AG04449 (cell line): ENCODE measurements at regions not wholly inside any gene's neighbourhood (a gene's known extent, or its start where the extent isn't known, plus 50 kb on each side); places are given as distances from the start of the nearest gene placed in this dataset.

Source experiments
- CTCF ChIA-PET: fragments of 350-600 bp; formaldehyde crosslinking; extraction: SDS; loops from one replicate; lab custom pipeline; 2021; ENCODE audit warnings: antibody characterized with exemption; lab: Yijun Ruan, JAX
- POLR2A ChIA-PET: fragments of 400-600, 350-600 bp; formaldehyde crosslinking; extraction: SDS; loops from one replicate; lab custom pipeline; 2020; ENCODE audit warnings: antibody characterized with exemption, inconsistent platforms; lab: Yijun Ruan, JAX
- DNase-seq: peaks from one replicate; pipeline ENCODE4 v3.0.0-alpha.2; 2010; ENCODE audit warnings: low read depth, low spot score
- H3K4me3 ChIP-seq: 2 replicates; pipeline ENCODE4 v1.5.1; 2011; ENCODE audit warnings: low read depth, mild to moderate bottlenecking, control low read depth, low read length
- TF ChIP-seq, protein P1 (sequence below): IDR thresholded peaks from one replicate; pipeline ENCODE4 v1.5.1; 2011; ENCODE audit warnings: mild to moderate bottlenecking, moderate library complexity, low read length, control low read depth, inconsistent platforms; ENCODE audit not compliant: insufficient read depth; ENCODE audit errors: missing control alignments

DNA sequence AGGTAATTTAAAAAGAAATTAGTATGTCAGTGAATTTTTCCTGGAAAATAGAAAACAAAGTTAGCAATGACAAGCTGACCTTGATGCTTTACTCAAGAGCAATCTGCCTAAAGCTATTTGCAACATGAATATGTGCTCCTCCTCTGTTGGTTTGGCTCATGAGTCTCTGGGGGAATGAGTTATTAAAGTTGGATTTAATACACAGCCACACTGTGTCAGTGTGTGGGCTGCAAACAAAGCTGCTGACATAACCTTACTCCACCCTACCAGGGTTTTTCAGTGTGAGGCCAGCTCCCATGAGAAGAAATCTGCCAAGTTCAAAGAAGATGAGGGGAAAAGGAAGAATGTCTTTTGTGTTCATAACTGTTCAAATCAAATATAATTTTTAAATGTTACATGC lies 280.5 kb downstream of the TLL1 start:
- no peak for DNase-seq
- ChIA-PET CTCF (interaction anchor here (1.0 kb wide), 1 partner anchor 12 kb away, joined by 5 read pairs; no protein-coding TSS in a partner anchor), POLR2A (no interaction called here)
- H3K4me3 ChIP-seq: no peak overlapping the region
- TF ChIP-seq, protein P1, sequence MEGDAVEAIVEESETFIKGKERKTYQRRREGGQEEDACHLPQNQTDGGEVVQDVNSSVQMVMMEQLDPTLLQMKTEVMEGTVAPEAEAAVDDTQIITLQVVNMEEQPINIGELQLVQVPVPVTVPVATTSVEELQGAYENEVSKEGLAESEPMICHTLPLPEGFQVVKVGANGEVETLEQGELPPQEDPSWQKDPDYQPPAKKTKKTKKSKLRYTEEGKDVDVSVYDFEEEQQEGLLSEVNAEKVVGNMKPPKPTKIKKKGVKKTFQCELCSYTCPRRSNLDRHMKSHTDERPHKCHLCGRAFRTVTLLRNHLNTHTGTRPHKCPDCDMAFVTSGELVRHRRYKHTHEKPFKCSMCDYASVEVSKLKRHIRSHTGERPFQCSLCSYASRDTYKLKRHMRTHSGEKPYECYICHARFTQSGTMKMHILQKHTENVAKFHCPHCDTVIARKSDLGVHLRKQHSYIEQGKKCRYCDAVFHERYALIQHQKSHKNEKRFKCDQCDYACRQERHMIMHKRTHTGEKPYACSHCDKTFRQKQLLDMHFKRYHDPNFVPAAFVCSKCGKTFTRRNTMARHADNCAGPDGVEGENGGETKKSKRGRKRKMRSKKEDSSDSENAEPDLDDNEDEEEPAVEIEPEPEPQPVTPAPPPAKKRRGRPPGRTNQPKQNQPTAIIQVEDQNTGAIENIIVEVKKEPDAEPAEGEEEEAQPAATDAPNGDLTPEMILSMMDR: no peak

DNA sequence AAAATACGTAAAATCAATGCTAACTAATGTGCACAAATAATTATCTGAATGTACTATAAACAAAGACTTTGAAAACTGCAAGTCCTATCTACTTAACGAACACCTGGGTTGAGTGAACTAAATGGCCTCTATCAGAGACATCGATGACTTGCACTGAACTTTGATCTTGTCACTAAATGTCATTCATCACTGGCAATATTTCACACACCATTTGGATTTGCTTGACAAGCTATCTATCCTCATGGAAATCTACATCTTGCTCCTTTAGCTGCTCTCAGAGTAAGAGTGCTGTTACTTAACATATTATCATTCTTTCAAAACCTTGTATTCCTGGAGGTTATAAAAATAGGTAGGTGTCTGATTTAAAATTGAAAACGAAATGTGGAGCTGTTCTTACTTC lies 289.3 kb downstream of the TLL1 start:
- ChIA-PET CTCF (interaction anchor here (0.8 to 7.5 kb wide), 2 partner anchors 428 to 433 kb away, joined by 3 to 255 read pairs; no protein-coding TSS in a partner anchor), POLR2A (no interaction called here)
- TF ChIP-seq, protein P1: no peak
- no peak for DNase-seq
- no peak overlapping the region for H3K4me3 ChIP-seq

DNA sequence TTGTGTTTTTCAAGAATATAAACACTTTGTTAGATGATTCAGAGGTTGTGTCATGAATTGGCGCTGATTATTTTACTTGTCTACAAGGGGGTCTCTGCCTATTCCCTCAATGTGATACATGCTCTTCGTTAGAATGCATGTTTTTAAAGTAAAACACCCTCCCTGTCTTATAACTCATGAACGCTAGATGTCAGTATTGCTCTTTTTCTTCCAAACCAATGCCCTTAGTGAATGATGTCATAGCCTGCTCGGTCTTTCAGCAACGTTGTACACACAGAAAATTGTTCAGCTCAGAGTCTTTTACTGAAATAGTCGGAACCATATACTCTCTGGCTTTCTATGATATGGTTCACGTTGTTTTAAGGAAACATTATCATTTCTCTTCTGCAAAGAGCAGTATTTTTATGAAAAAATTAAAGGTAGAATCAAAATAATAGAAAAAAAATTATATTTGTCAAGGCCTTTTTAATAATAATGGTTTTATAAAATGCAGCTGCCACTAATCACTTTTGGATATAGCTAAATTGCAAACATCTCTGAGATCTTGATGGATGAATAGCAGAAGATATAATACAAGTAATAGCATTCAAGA lies 292.9 kb downstream of the TLL1 start:
- CTCF ChIA-PET: interaction anchor here (0.5 to 7.5 kb wide), 40 partner anchors 9 to 1987 kb away, joined by 3 to 255 read pairs (median 3); no protein-coding TSS in a partner anchor
- no peak overlapping the region for H3K4me3 ChIP-seq
- POLR2A ChIA-PET: interaction anchor here (0.6 kb wide), 1 partner anchor 428 kb away, joined by 3 read pairs; no protein-coding TSS in a partner anchor
- TF ChIP-seq, protein P1: peak; percentile 61
- DNase-seq: no peak

DNA sequence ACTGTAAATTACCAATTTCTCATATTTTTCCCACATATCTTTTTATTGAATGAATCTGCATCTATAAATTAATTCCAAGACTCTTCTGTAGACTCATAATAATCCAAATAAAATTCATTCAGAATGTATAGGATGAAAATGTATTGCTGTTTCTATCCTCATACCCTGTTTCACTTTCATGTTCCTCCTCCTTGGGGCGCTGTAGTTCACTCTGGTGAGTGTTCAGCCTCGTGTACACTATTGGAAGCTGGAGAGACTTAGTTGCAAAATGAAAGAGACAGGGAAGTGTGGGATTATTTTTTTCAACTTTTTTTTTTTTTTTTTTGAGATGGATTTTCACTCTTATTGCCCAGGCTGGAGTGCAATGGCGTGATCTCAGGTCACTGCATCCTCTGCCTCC lies 296.1 kb downstream of the TLL1 start:
- no peak for DNase-seq
- CTCF ChIA-PET: interaction anchor here (9.4 kb wide), 1 partner anchor 425 kb away, joined by 90 read pairs; no protein-coding TSS in a partner anchor
- TF ChIP-seq, protein P1: peak; percentile 21
- H3K4me3 ChIP-seq: no peak overlapping the region
- POLR2A ChIA-PET: no interaction called here

DNA sequence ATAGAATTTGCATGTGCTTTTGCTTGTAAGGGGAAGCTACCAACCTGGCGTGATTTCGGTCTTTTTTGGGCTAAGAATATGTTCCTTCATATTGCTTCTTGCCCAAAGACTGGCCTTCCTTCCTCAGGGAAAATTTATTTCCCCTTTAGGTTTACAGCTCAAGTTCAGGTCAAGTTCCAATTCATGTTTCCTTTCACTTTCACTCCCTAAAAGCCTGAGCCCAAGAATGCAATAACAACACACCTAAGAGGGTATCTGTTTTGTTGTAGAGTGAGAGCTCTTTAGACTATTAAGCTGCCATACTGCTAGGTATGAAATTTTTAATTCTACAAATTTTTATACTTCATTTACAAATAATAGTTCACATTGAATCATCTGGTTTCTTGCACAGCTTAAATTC lies 299.6 kb downstream of the TLL1 start:
- no peak overlapping the region for H3K4me3 ChIP-seq
- no peak for DNase-seq
- CTCF ChIA-PET: interaction anchor here (9.4 kb wide), 1 partner anchor 422 kb away, joined by 90 read pairs; no protein-coding TSS in a partner anchor
- POLR2A ChIA-PET: no interaction called here
- TF ChIP-seq, protein P1: no peak

DNA sequence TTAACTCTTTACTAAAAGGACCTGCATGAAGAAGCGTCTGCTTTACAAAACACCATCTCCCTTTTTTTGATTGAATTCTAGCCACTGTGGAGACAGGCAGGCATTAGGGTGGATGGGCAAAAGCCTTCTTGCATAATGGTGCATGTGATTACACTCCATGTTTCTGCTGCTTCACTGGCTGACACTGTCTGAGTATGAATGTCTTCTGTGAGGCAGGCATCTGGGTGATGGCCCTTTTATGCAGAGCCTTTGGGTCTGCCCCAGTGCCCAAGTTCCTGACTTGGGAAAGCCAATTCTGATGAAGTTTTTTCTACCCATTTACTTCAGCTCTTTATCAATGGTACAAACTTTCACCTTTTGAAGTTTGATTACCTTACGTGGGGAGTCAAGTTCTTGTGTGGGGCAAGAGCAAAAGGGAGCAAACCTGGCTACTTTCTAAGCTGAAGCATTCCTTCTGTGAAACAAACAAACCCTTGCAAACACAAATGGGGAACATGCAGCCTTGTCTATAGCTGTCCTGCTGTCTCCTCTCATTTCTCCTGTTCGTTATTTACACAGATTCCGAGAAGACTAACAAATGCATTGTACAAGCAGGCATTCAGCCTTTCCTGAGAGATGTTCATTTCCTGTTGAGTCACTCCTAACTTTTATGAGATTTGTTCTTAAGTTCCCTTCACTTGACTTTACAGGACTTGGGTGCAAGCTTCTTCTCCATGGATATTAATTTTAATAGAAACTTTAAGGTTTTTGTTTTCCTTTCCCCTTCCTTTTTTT lies 301.9 kb downstream of the TLL1 start:
- ChIA-PET POLR2A (no interaction called here), CTCF (interaction anchor here (2.2 to 9.4 kb wide), 2 partner anchors 9 to 419 kb away, joined by 10 to 90 read pairs; no protein-coding TSS in a partner anchor)
- peak; percentile 12 for DNase-seq
- no peak overlapping the region for H3K4me3 ChIP-seq
- TF ChIP-seq, protein P1: no peak
